ENCODE measurements at regions not wholly inside any gene's neighbourhood (a gene's known extent, or its start where the extent isn't known, plus 50 kb on each side); places are given as distances from the start of the nearest gene placed in this dataset.
A peak's percentile ranks its signal among the peaks of the same experiment; 100 is the strongest.

DNA sequence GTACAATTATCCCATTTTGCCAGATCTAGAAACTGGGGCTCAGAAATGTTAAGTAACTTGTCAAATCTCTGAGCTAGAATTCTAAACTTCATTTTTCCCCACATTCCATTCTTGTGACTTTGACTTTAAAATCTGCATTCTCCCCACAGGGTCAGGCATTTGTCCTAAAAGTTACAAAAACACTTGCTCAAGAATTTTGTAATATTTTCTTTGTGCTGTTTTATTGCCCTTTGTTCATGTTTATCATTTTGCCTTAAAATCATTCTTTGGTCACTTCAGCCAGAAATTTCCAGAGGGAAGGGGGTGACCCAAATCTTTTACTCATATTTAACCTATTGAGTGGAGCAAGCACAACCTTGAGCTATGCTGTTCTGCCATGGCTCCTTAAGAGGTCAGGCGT lies 120.1 kb upstream of the CCL21 start:
- ATAC-seq = no peak
- no peak overlapping the region for H3K4me3 ChIP-seq
- TF ChIP-seq, protein P1, sequence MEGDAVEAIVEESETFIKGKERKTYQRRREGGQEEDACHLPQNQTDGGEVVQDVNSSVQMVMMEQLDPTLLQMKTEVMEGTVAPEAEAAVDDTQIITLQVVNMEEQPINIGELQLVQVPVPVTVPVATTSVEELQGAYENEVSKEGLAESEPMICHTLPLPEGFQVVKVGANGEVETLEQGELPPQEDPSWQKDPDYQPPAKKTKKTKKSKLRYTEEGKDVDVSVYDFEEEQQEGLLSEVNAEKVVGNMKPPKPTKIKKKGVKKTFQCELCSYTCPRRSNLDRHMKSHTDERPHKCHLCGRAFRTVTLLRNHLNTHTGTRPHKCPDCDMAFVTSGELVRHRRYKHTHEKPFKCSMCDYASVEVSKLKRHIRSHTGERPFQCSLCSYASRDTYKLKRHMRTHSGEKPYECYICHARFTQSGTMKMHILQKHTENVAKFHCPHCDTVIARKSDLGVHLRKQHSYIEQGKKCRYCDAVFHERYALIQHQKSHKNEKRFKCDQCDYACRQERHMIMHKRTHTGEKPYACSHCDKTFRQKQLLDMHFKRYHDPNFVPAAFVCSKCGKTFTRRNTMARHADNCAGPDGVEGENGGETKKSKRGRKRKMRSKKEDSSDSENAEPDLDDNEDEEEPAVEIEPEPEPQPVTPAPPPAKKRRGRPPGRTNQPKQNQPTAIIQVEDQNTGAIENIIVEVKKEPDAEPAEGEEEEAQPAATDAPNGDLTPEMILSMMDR (IDR thresholded peaks at IDR 0.05) = no peak
- TF ChIP-seq POLR2A (IDR thresholded peaks at IDR 0.05) = no peak
- H3K27me3 ChIP-seq = no peaks in the 10 kb centered on the region
- intact Hi-C loops (cut with DNase I) = no loop called here
- no peaks in the 10 kb centered on the region for H3K9me3 ChIP-seq
- no peak for DNase-seq
- H3K27ac ChIP-seq = no peak overlapping the region
- no peaks in the 10 kb centered on the region for H3K36me3 ChIP-seq (replicated peaks in 1 of 2; ENCODE audit: insufficient read depth in 1 of 2, low read depth in 2 of 2)
- 80 to 100% methylated on average over 1 of the region's 1 CpG for WGBS, 2 donors
- H3K4me1 ChIP-seq = peaks cover 6% of the 10 kb centered on the region

DNA sequence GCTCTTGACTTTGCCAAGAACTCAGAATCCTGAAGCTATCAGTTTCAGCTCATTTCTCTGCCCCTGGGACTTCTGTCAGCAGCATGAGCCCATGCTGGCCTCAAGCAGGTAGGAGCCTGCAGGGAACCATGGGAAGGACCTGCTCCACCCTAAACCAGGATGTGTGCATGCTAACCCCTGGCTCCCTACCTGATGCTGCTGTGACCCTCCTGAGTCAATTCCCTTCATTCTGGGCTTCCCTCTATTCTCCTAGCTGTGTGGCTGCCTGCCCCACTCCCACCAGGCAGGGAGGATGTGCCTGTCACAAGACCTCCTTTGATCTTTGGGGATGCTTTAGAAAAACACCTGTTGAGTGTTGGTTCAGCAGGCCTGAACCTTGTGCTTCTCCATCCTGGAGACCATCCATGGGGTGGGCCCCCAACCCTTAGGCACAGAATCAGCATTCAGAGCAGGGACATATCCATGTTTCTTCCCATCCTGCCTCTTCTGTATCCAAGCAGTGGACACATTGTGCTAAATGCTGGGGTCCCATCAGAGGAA lies 117.1 kb upstream of the CCL21 start:
- H3K4me3 ChIP-seq = no peak overlapping the region
- no peak overlapping the region for H3K27ac ChIP-seq
- H3K36me3 ChIP-seq (replicated peaks in 1 of 2; ENCODE audit: insufficient read depth in 1 of 2, low read depth in 2 of 2) = no peaks in the 10 kb centered on the region
- peaks cover 6% of the 10 kb centered on the region for H3K4me1 ChIP-seq
- ATAC-seq (no peak), DNase-seq (no peak)
- TF ChIP-seq, protein P1 (IDR thresholded peaks at IDR 0.05) = no peak
- TF ChIP-seq POLR2A (IDR thresholded peaks at IDR 0.05) = no peak
- H3K27me3 ChIP-seq = no peaks in the 10 kb centered on the region
- intact Hi-C loops (cut with DNase I) = no loop called here
- no peaks in the 10 kb centered on the region for H3K9me3 ChIP-seq

DNA sequence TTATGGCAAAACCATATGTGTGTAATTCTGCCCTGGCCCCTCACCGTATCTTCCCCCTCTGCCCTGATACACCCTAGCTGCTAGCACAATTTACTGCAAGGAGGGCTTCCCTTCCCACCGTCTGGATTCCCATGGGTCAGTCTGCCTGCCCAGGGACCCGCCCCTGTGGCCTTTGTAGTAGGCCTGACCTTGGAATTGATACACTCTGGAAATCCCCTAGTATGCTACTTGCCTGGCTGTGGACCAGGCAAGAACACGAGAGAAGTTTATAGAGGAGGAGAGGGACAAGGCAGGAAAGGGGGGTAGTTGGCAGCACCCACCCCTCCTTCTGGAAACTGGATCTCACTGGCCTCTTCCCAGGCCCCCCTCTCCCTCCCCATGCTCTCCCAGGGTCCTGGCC lies 115.8 kb upstream of the CCL21 start:
- no peak overlapping the region for H3K4me3 ChIP-seq
- ATAC-seq = peak; percentile 24
- no peaks in the 10 kb centered on the region for H3K27me3 ChIP-seq
- no peak for DNase-seq
- intact Hi-C loops (cut with DNase I) = no loop called here
- 54 to 58% methylated on average over 4 of the region's 4 CpGs for WGBS, 2 donors
- H3K27ac ChIP-seq = no peak overlapping the region
- H3K9me3 ChIP-seq = no peaks in the 10 kb centered on the region
- peaks cover 6% of the 10 kb centered on the region for H3K4me1 ChIP-seq
- no peaks in the 10 kb centered on the region for H3K36me3 ChIP-seq (replicated peaks in 1 of 2; ENCODE audit: insufficient read depth in 1 of 2, low read depth in 2 of 2)
- no peak for TF ChIP-seq POLR2A (IDR thresholded peaks at IDR 0.05)
- TF ChIP-seq, protein P1 (IDR thresholded peaks at IDR 0.05) = no peak

DNA sequence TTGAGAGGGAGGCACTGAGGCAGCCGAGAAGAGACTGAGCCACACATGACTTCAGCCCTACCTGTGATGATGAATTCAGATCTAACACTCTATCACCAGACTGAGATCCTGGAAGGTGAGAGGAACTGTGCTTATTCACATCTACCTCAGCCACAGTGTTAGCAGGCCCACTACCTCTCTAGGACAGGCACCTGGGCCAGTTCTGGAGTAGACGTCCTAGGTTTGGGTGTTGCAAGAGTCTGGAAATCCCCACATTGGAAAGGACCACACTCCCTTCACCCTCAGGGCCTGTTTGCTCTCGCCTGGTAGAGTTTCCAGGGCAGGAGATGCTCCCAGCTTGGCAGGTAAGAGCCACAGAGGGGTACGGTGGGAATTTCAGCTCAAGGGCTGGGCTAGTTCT lies 113.8 kb upstream of the CCL21 start:
- Histone ChIP-seq H3K4me1 (peaks cover 6% of the 10 kb centered on the region), H3K27ac (no peak overlapping the region), H3K36me3 (replicated peaks in 1 of 2; ENCODE audit: insufficient read depth in 1 of 2, low read depth in 2 of 2) (no peaks in the 10 kb centered on the region), H3K4me3 (no peak overlapping the region), H3K27me3 (no peaks in the 10 kb centered on the region), H3K9me3 (no peaks in the 10 kb centered on the region)
- intact Hi-C loops (cut with DNase I) = no loop called here
- WGBS, 2 donors = 52 to 57% methylated on average over 4 of the region's 4 CpGs
- DNase-seq (no peak), ATAC-seq (no peak)
- no peak for TF ChIP-seq POLR2A (IDR thresholded peaks at IDR 0.05)
- TF ChIP-seq, protein P1 (IDR thresholded peaks at IDR 0.05) = no peak

DNA sequence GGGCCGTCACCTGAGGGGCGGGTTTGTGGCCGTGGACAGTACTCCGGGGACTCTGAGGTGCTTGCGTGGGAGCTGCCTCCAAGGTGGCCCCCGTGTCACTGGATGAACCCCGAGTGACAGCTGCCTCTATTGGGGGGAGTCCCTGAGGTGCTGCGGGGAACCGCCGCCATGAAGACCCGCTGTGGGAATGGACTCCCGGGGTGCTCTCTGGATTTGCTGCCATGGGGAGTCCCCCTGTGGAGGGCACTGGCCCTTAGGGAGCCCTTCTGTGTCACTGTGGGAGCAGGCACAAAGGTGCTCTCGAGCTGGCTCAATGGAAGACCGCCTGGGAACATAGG lies 100.2 kb upstream of the CCL21 start:
- WGBS, 2 donors = 72 to 80% methylated on average over 1 to 14 of the region's 14 CpGs
- H3K9me3 ChIP-seq = peaks cover 0 to under 1% (median 0%) of the 10 kb centered on the region in 3 donors
- DNase-seq (no peak), ATAC-seq (no peak)
- TF ChIP-seq POLR2A (IDR thresholded peaks at IDR 0.05) = no peak
- TF ChIP-seq, protein P1 (IDR thresholded peaks at IDR 0.05) = no peak
- H3K27me3 ChIP-seq = peaks cover 0 to 10% of the 10 kb centered on the region in 2 donors
- intact Hi-C loops (cut with DNase I) = no loop called here
- H3K4me3 ChIP-seq = no peak overlapping the region
- no peaks in the 10 kb centered on the region for H3K36me3 ChIP-seq (replicated peaks in 1 of 2; ENCODE audit: insufficient read depth in 1 of 2, low read depth in 2 of 2)
- H3K4me1 ChIP-seq = peaks cover 5% of the 10 kb centered on the region
- H3K27ac ChIP-seq = no peak overlapping the region

Measured in body of pancreas (tissue), 4 donors.